DMS153 treated with DMSO at 0.1 percent for 48 hours (cell line): ENCODE measurements at regions not wholly inside any gene's neighbourhood (a gene's known extent, or its start where the extent isn't known, plus 50 kb on each side); places are given as distances from the start of the nearest gene placed in this dataset.
"Not testable (repeated sequence)": the region's sequence is repeated elsewhere in the genome, so short reads cannot be mapped to it uniquely, and the experiment has no call there.

ENCODE experiments used
- DNase-seq: peaks from one replicate; lab custom pipeline; 2025; ENCODE audit not compliant: unreplicated experiment; lab: John Stamatoyannopoulos, UW

- DNase-seq: no peak
Measured at GRCh38 chr4:108465886-108466500, 154.4 kb upstream of the RPL34 start.

- no peak for DNase-seq
Measured at GRCh38 chr4:108458681-108459080, 161.7 kb upstream of the RPL34 start.

GRCh38 chr4:108454227-108454626, 166.1 kb upstream of the RPL34 start:
- no peak for DNase-seq

- DNase-seq: no peak
Measured at GRCh38 chr4:108453366-108453765, 167.0 kb upstream of the RPL34 start.

GRCh38 chr4:108450236-108450898, 170.0 kb upstream of the RPL34 start:
- DNase-seq: no peak

- DNase-seq: no peak
Measured at GRCh38 chr4:108449129-108449528, 171.2 kb upstream of the RPL34 start.

GRCh38 chr4:108446556-108446955, 173.8 kb upstream of the RPL34 start:
- DNase-seq: no peak

GRCh38 chr4:108445716-108446115, 174.7 kb upstream of the RPL34 start:
- DNase-seq: no peak

- no peak for DNase-seq
Measured at GRCh38 chr4:108443585-108443984, 176.8 kb upstream of the RPL34 start.

- DNase-seq: no peak
Measured at GRCh38 chr4:108433832-108434231, 186.5 kb upstream of the RPL34 start.

GRCh38 chr4:108433394-108433793, 187.0 kb upstream of the RPL34 start:
- DNase-seq: not testable (repeated sequence)

GRCh38 chr4:108432418-108432817, 188.0 kb upstream of the RPL34 start:
- no peak for DNase-seq

GRCh38 chr4:108431986-108432385, 188.4 kb upstream of the RPL34 start:
- DNase-seq: no peak

- no peak for DNase-seq
Measured at GRCh38 chr4:108430921-108431320, 189.5 kb upstream of the RPL34 start.

- DNase-seq: no peak
Measured at GRCh38 chr4:108429662-108430061, 190.7 kb upstream of the RPL34 start.

GRCh38 chr4:108428923-108429322, 191.5 kb upstream of the RPL34 start:
- no peak for DNase-seq

- DNase-seq: no peak
Measured at GRCh38 chr4:108427946-108428485, 192.4 kb upstream of the RPL34 start.

- DNase-seq: no peak
Measured at GRCh38 chr4:108426493-108426892, 193.9 kb upstream of the RPL34 start.

- DNase-seq: no peak
Measured at GRCh38 chr4:108425988-108426387, 194.4 kb upstream of the RPL34 start.

GRCh38 chr4:108417923-108418322, 202.5 kb upstream of the RPL34 start:
- DNase-seq: no peak

- DNase-seq: no peak
Measured at GRCh38 chr4:108416831-108417230, 203.5 kb upstream of the RPL34 start.

- no peak for DNase-seq
Measured at GRCh38 chr4:108415389-108415788, 205.0 kb upstream of the RPL34 start.

- DNase-seq: no peak
Measured at GRCh38 chr4:108411836-108412235, 208.5 kb upstream of the RPL34 start.
